Neural crest cell (in vitro differentiated cells): ENCODE measurements at regions not wholly inside any gene's neighbourhood (a gene's known extent, or its start where the extent isn't known, plus 50 kb on each side); places are given as distances from the start of the nearest gene placed in this dataset.

ENCODE experiments used
- DNase-seq: peaks from one replicate; pipeline ENCODE4 v3.0.0; 2021; ENCODE audit warnings: low read depth, mixed read lengths, low spot score
- H3K27ac Mint-ChIP-seq: one replicate; pipeline ENCODE4 v1.8.0; 2021; ENCODE audit warnings: mild to moderate bottlenecking, mixed read lengths; ENCODE audit not compliant: unreplicated experiment
- H3K27me3 Mint-ChIP-seq: 2 replicates; pipeline ENCODE4 v1.8.0; 2021; ENCODE audit warnings: low read depth, mild to moderate bottlenecking, mixed read lengths
- H3K36me3 Mint-ChIP-seq: 2 replicates; pipeline ENCODE4 v1.8.0; 2021; ENCODE audit warnings: low read depth, mild to moderate bottlenecking, mixed read lengths
- H3K4me1 Mint-ChIP-seq: 2 replicates; pipeline ENCODE4 v1.8.0; 2021; ENCODE audit warnings: mixed read lengths
- H3K4me3 Mint-ChIP-seq: one replicate; pipeline ENCODE4 v1.8.0; 2021; ENCODE audit warnings: mild to moderate bottlenecking, mixed read lengths
- H3K9me3 Mint-ChIP-seq: 2 replicates; pipeline ENCODE4 v1.8.0; 2021; ENCODE audit warnings: mixed read lengths
- TF ChIP-seq, protein P1 (sequence below): fragments of 200-600 bp; sonication (generic); conservative IDR thresholded peaks from 2 replicates; pipeline ENCODE4 v1.5.0; 2021; ENCODE audit warnings: antibody characterized with exemption, mild to moderate bottlenecking

DNA sequence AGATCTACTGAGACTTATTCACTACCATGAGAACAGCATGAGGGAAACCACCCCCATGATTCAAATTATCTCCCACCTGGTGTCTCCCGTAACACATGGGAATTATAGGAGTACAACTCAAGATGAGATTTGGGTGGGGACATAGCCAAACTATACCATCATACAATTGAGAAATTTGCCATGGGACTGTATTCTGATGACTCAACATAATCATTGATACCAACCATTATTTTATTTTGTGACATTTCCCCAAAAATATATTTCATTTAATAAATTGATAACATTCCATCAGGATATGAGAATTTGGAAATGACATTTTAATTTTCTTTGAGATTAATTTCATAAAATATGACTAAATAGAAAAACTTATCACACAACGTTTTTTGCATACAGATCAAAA is 96.6 kb upstream of the MDFIC2 start:
- peaks cover 4% of the 10 kb centered on the region for H3K36me3 Mint-ChIP-seq
- TF ChIP-seq, protein P1, sequence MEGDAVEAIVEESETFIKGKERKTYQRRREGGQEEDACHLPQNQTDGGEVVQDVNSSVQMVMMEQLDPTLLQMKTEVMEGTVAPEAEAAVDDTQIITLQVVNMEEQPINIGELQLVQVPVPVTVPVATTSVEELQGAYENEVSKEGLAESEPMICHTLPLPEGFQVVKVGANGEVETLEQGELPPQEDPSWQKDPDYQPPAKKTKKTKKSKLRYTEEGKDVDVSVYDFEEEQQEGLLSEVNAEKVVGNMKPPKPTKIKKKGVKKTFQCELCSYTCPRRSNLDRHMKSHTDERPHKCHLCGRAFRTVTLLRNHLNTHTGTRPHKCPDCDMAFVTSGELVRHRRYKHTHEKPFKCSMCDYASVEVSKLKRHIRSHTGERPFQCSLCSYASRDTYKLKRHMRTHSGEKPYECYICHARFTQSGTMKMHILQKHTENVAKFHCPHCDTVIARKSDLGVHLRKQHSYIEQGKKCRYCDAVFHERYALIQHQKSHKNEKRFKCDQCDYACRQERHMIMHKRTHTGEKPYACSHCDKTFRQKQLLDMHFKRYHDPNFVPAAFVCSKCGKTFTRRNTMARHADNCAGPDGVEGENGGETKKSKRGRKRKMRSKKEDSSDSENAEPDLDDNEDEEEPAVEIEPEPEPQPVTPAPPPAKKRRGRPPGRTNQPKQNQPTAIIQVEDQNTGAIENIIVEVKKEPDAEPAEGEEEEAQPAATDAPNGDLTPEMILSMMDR, result no peak
- H3K9me3 Mint-ChIP-seq, result peaks cover 10% of the 10 kb centered on the region
- H3K27ac Mint-ChIP-seq, result no peak overlapping the region
- DNase-seq, result no peak
- no peak overlapping the region for H3K4me3 Mint-ChIP-seq
- no peaks in the 10 kb centered on the region for H3K4me1 Mint-ChIP-seq
- no peaks in the 10 kb centered on the region for H3K27me3 Mint-ChIP-seq

DNA sequence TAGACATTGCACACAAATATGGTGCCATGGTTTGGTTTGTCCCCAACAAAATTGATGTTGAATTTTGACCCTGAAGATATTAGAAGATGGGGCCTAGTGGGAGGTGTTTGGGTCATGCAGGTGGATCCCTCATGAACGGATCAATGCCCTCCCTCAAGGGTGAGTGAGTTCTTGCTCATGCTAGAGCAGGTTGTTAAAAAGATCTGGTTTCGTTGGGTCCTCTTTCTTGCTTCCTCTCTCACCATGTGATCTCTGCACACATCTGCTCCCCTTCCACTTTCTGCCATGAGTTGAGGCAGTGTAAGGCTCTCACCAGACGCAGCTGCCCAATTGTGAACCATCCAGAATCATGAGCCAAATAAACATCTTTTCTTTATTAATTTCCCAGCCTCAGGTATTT is 87.8 kb upstream of the MDFIC2 start:
- Mint-ChIP-seq H3K4me1 (no peaks in the 10 kb centered on the region), H3K27me3 (no peaks in the 10 kb centered on the region), H3K4me3 (no peak overlapping the region), H3K36me3 (no peaks in the 10 kb centered on the region), H3K9me3 (no peaks in the 10 kb centered on the region), H3K27ac (no peak overlapping the region)
- TF ChIP-seq, protein P1, result no peak
- DNase-seq, result no peak

DNA sequence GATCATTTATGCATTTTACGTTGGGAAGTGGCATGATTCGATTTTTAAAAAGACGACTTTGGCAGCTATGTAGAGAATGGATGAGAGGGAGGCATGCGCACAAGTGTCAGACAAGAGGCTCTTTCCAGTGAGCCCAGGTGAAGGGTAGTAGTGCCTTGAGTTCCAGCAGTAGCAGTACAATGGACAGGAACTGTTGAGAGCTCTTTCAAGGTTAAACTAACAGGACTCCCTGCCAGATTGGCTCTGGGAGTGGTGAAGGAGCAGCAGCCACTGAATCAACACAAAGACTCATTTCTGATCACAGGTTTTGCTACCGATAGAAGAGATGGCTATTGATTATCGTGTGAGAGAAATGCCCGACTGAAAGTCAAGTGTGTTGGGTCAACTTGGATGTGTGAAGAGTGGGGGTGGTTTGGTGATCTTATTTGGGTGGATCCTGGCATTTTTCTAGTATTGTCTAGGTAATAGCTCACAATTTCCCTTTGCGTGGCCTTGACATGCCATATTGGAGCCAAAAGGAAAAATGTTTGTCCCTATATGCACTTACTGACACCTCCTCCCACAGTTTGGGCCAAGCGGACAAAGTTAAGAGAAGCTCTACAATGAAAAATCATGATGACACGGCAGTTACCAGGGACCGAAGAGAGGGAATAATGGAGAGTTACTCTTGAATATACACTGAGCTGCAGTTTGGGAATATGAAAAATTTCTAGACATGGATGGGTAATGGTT is 81.6 kb upstream of the MDFIC2 start:
- Mint-ChIP-seq H3K4me1 (no peaks in the 10 kb centered on the region), H3K36me3 (no peaks in the 10 kb centered on the region), H3K27ac (no peak overlapping the region), H3K9me3 (no peaks in the 10 kb centered on the region), H3K27me3 (no peaks in the 10 kb centered on the region), H3K4me3 (no peak overlapping the region)
- TF ChIP-seq, protein P1, result no peak
- no peak for DNase-seq

DNA sequence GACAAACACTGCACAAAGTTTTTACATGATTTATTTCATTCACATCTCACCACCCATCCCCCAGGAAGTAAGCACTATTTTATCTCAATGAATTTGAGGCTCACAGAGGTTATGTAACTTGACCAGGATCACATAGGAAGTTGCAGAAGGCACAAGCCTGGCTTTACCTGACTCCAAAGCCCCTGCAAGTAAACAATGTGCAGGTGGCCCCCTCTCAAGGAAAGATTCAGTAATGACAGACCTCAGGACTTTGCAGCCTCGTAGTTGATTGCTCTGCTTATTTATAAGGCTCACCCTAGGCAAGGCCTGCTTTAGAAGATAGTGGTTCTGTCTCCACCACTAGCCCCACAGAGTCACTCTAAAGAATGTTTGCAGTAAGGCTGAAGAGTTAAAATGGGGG is 79.8 kb upstream of the MDFIC2 start:
- Mint-ChIP-seq H3K36me3 (no peaks in the 10 kb centered on the region), H3K4me1 (no peaks in the 10 kb centered on the region), H3K4me3 (no peak overlapping the region), H3K27ac (no peak overlapping the region), H3K27me3 (no peaks in the 10 kb centered on the region), H3K9me3 (peaks cover 3% of the 10 kb centered on the region)
- TF ChIP-seq, protein P1, result no peak
- no peak for DNase-seq

DNA sequence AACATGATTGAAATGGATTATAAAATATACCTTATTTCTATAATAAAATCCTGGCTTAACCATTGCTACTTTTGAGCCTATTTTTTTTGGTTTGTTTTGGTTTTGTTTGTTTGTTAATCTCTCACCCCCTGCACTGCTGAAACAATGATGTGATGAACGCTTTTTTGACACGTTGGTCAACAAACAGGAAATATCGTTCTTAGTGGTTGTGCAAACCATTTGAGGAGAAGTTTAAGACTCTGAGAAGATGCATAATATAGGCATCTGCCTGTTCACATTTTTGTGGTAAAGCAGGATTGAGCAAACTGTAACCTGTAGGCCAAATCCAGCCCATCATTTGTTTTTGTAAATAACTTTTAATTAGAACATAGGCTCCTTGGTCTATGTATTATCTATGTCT is 75.5 kb upstream of the MDFIC2 start:
- Mint-ChIP-seq H3K36me3 (no peaks in the 10 kb centered on the region), H3K27me3 (no peaks in the 10 kb centered on the region), H3K4me1 (no peaks in the 10 kb centered on the region), H3K4me3 (no peak overlapping the region), H3K9me3 (peaks cover 3% of the 10 kb centered on the region), H3K27ac (no peak overlapping the region)
- TF ChIP-seq, protein P1, result no peak
- DNase-seq, result no peak
